ENCODE measurements at regions not wholly inside any gene's neighbourhood (a gene's known extent, or its start where the extent isn't known, plus 50 kb on each side); places are given as distances from the start of the nearest gene placed in this dataset.

DNA sequence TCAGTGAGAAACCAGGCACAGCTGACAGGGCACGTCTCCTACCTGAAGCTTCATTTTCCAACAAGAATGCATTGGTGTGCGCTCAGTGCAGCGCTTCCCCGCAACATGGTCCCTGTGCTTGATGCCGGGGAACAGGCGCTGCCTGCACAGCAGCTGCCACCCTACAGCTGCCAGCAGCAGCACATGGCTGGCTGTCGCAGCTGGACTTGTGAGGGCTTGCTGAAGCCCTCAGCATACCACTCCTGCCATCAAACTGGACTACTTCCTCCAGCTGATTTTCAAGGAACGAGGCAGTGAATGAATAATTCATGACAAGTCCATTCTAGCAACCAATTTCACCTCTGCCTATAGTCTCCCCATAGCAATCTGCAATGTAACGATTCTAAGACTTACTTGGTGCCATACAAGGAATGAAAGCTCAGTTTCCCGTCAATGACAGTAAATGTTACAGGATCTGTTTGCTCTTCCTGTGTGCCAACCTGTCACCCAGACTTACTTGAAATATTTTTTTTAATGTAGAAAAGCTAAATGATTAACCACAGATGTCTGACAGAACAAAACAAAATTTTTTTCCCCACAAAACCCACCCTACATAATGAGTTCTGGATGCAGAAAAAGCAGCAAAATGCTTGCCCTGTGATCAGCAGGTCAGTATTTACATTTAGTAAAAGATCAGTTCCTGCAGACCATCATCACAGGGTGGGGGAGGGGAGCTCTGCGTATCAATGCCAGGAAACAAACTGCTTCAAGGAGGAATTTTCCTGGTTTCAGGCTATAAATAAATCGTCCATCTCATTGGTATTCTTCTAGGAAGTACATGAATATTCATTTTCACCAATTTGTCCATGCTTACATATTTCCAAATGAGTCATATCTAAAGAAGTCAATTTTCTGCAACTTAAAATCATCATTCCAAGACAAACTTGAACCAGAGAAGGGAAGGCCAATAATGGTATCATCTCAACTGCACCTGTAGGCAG is 140.6 kb downstream of the ALOX5 start (continued):
- TF ChIP-seq, protein P1, sequence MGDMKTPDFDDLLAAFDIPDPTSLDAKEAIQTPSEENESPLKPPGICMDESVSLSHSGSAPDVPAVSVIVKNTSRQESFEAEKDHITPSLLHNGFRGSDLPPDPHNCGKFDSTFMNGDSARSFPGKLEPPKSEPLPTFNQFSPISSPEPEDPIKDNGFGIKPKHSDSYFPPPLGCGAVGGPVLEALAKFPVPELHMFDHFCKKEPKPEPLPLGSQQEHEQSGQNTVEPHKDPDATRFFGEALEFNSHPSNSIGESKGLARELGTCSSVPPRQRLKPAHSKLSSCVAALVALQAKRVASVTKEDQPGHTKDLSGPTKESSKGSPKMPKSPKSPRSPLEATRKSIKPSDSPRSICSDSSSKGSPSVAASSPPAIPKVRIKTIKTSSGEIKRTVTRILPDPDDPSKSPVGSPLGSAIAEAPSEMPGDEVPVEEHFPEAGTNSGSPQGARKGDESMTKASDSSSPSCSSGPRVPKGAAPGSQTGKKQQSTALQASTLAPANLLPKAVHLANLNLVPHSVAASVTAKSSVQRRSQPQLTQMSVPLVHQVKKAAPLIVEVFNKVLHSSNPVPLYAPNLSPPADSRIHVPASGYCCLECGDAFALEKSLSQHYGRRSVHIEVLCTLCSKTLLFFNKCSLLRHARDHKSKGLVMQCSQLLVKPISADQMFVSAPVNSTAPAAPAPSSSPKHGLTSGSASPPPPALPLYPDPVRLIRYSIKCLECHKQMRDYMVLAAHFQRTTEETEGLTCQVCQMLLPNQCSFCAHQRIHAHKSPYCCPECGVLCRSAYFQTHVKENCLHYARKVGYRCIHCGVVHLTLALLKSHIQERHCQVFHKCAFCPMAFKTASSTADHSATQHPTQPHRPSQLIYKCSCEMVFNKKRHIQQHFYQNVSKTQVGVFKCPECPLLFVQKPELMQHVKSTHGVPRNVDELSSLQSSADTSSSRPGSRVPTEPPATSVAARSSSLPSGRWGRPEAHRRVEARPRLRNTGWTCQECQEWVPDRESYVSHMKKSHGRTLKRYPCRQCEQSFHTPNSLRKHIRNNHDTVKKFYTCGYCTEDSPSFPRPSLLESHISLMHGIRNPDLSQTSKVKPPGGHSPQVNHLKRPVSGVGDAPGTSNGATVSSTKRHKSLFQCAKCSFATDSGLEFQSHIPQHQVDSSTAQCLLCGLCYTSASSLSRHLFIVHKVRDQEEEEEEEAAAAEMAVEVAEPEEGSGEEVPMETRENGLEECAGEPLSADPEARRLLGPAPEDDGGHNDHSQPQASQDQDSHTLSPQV (IDR thresholded peaks at IDR 0.05): no peak
- TF ChIP-seq PTBP1 (IDR thresholded peaks at IDR 0.05; ENCODE audit: low read depth, low read length): no peak

DNA sequence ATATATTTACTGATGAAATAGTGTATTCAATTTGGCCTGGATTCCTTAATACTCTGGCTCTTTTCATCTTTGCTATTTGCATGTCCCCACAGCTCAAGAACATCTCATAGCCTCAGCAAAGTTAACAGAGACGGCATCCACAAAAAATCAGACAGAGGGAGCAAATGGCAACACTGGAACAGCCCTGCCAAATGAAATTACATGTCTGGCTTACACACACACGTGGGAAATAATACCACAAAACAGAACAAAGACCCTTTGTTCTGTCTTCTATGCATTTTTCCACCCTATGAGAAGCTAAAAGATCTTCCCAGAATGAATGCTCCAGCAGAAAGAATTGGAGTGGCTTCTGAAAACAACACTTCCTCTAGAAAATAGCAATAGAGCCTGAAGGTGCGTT is 139.5 kb downstream of the ALOX5 start:
- H3K9me1 ChIP-seq (ENCODE audit: control insufficient read depth, insufficient read depth, low read length): no peaks in the 10 kb centered on the region
- intact Hi-C loops (cut with micrococcal nuclease) (no loop called here), in situ Hi-C loops (cut with MboI) (no loop called here)
- H3K27ac ChIP-seq (ENCODE audit: extremely low read depth, low read depth, low read length): no peak overlapping the region
- 60% methylated on average over 3 of the region's 3 CpGs for WGBS (ENCODE audit: insufficient coverage, low coverage, missing lambda C conversion rate)
- ChIA-PET POLR2A (no interaction called here), CTCF (ENCODE audit: low intra/inter-chr PET ratio) (no interaction called here)
- H3K36me3 ChIP-seq (ENCODE audit: control insufficient read depth, insufficient read depth, low read length): no peaks in the 10 kb centered on the region
- H3K4me3 ChIP-seq: no peak overlapping the region
- BruUV-seq (replicated peaks): no TSS peak
- H3K9me3 ChIP-seq (replicated peaks; ENCODE audit: control insufficient read depth, insufficient read depth, low read depth, low read length): no peaks in the 10 kb centered on the region
- peaks cover 3% of the 10 kb centered on the region in 2 experiments; a peak in 3 of 5 replicates for H3K4me1 ChIP-seq (replicated peaks in 1 of 2; ENCODE audit: control insufficient read depth in 2 of 2, insufficient read depth in 2 of 2, low read length in 2 of 2)
- H4K20me1 ChIP-seq (replicated peaks; ENCODE audit: control insufficient read depth, insufficient read depth, low read length): no peaks in the 10 kb centered on the region
- DNase-seq (ENCODE audit: extremely low read depth in 1 of 4, low spot score in 3 of 4) (no peak), FAIRE-seq (no peak), ATAC-seq (no peak)
- H2AFZ ChIP-seq (ENCODE audit: low read depth, low read length): no peak overlapping the region
- no peak overlapping the region for H3K4me2 ChIP-seq (ENCODE audit: insufficient read depth, low read length)
- TF ChIP-seq FOXJ2 (tag; IDR thresholded peaks at IDR 0.05) (no peak), HIVEP1 (CRISPR knock-in tag; IDR thresholded peaks at IDR 0.05) (no peak), NFYB (IDR thresholded peaks at IDR 0.05; ENCODE audit: extremely low read depth, insufficient read length) (no peak), RBM15 (IDR thresholded peaks at IDR 0.05; ENCODE audit: insufficient read depth, low read length) (no peak), TRIM24 (IDR thresholded peaks at IDR 0.05) (no peak), DDX20 (tag; IDR thresholded peaks at IDR 0.05; ENCODE audit: low read depth) (no peak), GATAD2A (IDR thresholded peaks at IDR 0.05) (no peak), MAFK (IDR thresholded peaks at IDR 0.05; ENCODE audit: low read length) (no peak), CEBPB (tag; IDR thresholded peaks at IDR 0.05) (no peak), ZNF764 (CRISPR knock-in tag; IDR thresholded peaks at IDR 0.05; ENCODE audit: low read depth) (no peak)
- TF ChIP-seq, protein P2, sequence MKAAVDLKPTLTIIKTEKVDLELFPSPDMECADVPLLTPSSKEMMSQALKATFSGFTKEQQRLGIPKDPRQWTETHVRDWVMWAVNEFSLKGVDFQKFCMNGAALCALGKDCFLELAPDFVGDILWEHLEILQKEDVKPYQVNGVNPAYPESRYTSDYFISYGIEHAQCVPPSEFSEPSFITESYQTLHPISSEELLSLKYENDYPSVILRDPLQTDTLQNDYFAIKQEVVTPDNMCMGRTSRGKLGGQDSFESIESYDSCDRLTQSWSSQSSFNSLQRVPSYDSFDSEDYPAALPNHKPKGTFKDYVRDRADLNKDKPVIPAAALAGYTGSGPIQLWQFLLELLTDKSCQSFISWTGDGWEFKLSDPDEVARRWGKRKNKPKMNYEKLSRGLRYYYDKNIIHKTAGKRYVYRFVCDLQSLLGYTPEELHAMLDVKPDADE (conservative IDR thresholded peaks at IDR 0.05; ENCODE audit: control insufficient read depth, low read depth, low read length): no peak
- H3K9ac ChIP-seq (ENCODE audit: insufficient read depth in 1 of 2, low read depth in 2 of 2, low read length in 2 of 2): no peak overlapping the region
- H3K79me2 ChIP-seq (ENCODE audit: control insufficient read depth, insufficient read depth, low read length): peaks cover 23% of the 10 kb centered on the region
- H3K27me3 ChIP-seq (ENCODE audit: control insufficient read depth in 2 of 2, insufficient read depth in 2 of 2, low read length in 2 of 2): no peaks in the 10 kb centered on the region

All from K562 (cell line).